GM21737 (cell line): ENCODE measurements at regions not wholly inside any gene's neighbourhood (a gene's known extent, or its start where the extent isn't known, plus 50 kb on each side); places are given as distances from the start of the nearest gene placed in this dataset.
"Not testable (repeated sequence)": the region's sequence is repeated elsewhere in the genome, so short reads cannot be mapped to it uniquely, and the experiment has no call there.

Experiments
- ATAC-seq: cut with Tn5 transposase; IDR thresholded peaks from one replicate; pipeline ENCODE4 v1.9.1; 2021; ENCODE audit warnings: mild to moderate bottlenecking, moderate library complexity; ENCODE audit not compliant: unreplicated experiment

- no peak for ATAC-seq
Measured at GRCh38 chr6:141183368-141183767, 949.4 kb upstream of the GJE1 start.

GRCh38 chr6:141175458-141175857 lies 957.3 kb upstream of the GJE1 start:
- ATAC-seq, result not testable (repeated sequence)

GRCh38 chr6:141174932-141175331 lies 957.8 kb upstream of the GJE1 start:
- ATAC-seq, result no peak

GRCh38 chr6:141173529-141173928 lies 959.2 kb upstream of the GJE1 start:
- no peak for ATAC-seq

- ATAC-seq, result no peak
Measured at GRCh38 chr6:141169419-141169818, 963.3 kb upstream of the GJE1 start.

GRCh38 chr6:141167945-141168344 lies 964.8 kb upstream of the GJE1 start:
- no peak for ATAC-seq

GRCh38 chr6:141165002-141165665 lies 967.6 kb upstream of the GJE1 start:
- no peak for ATAC-seq

- ATAC-seq, result no peak
Measured at GRCh38 chr6:141164042-141164743, 968.5 kb upstream of the GJE1 start.

- ATAC-seq, result no peak
Measured at GRCh38 chr6:141163107-141163506, 969.6 kb upstream of the GJE1 start.

GRCh38 chr6:141158740-141159139 lies 974.0 kb upstream of the GJE1 start:
- no peak for ATAC-seq

GRCh38 chr6:141153563-141153962 lies 979.2 kb upstream of the GJE1 start:
- no peak for ATAC-seq

- no peak for ATAC-seq
Measured at GRCh38 chr6:141152951-141153350, 979.8 kb upstream of the GJE1 start.

GRCh38 chr6:141151710-141152417 lies 980.9 kb upstream of the GJE1 start:
- no peak for ATAC-seq

GRCh38 chr6:141141870-141142269 lies 990.9 kb upstream of the GJE1 start:
- no peak for ATAC-seq

- no peak for ATAC-seq
Measured at GRCh38 chr6:141140905-141141304, 991.8 kb upstream of the GJE1 start.

GRCh38 chr6:141139461-141139860 lies 993.3 kb upstream of the GJE1 start:
- no peak for ATAC-seq

GRCh38 chr6:141134723-141135122 lies 998.0 kb upstream of the GJE1 start:
- no peak for ATAC-seq

- no peak for ATAC-seq
Measured at GRCh38 chr6:141133836-141134235, 998.9 kb upstream of the GJE1 start.

GRCh38 chr6:141133346-141133745 lies 999.4 kb upstream of the GJE1 start:
- no peak for ATAC-seq

GRCh38 chr6:141131616-141132015 lies 1001.1 kb upstream of the GJE1 start:
- no peak for ATAC-seq

- no peak for ATAC-seq
Measured at GRCh38 chr6:141123497-141123896, 1009.2 kb upstream of the GJE1 start.

- ATAC-seq, result no peak
Measured at GRCh38 chr6:141123049-141123448, 1009.7 kb upstream of the GJE1 start.
